GM12875 (cell line): ENCODE measurements at regions not wholly inside any gene's neighbourhood (a gene's known extent, or its start where the extent isn't known, plus 50 kb on each side); places are given as distances from the start of the nearest gene placed in this dataset.

ENCODE experiments used
- H3K4me3 ChIP-seq: one replicate; pipeline ENCODE4 v1.5.1; 2011; ENCODE audit warnings: low read depth, low read length, control low read depth
- TF ChIP-seq, protein P1 (sequence below): IDR thresholded peaks from 2 replicates; pipeline ENCODE4 v1.5.1; 2011; ENCODE audit warnings: low read depth, mild to moderate bottlenecking, control low read depth, inconsistent platforms, low read length, moderate library complexity, borderline replicate concordance; ENCODE audit not compliant: insufficient read depth

DNA sequence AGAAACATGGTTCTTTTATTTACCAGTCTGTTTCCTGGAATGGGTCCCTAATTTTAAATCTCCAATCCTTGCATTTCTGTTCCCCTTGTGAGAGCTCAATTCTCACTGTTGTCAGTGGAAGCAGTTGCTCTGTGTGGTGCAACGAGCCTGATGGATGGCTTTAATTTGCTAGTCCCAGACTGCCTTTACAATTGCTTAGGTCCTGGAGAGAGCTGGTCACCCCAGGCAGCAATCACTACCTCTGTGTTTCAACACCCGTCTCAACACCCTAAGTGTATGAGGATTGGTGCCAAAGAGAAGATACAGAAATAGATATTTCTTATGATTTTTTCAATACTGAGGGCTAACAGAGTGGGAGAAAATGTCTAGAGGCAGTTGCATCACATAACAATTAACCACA lies 873.8 kb downstream of the GLUD2 start:
- TF ChIP-seq, protein P1, sequence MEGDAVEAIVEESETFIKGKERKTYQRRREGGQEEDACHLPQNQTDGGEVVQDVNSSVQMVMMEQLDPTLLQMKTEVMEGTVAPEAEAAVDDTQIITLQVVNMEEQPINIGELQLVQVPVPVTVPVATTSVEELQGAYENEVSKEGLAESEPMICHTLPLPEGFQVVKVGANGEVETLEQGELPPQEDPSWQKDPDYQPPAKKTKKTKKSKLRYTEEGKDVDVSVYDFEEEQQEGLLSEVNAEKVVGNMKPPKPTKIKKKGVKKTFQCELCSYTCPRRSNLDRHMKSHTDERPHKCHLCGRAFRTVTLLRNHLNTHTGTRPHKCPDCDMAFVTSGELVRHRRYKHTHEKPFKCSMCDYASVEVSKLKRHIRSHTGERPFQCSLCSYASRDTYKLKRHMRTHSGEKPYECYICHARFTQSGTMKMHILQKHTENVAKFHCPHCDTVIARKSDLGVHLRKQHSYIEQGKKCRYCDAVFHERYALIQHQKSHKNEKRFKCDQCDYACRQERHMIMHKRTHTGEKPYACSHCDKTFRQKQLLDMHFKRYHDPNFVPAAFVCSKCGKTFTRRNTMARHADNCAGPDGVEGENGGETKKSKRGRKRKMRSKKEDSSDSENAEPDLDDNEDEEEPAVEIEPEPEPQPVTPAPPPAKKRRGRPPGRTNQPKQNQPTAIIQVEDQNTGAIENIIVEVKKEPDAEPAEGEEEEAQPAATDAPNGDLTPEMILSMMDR = no peak
- H3K4me3 ChIP-seq = no peak overlapping the region

DNA sequence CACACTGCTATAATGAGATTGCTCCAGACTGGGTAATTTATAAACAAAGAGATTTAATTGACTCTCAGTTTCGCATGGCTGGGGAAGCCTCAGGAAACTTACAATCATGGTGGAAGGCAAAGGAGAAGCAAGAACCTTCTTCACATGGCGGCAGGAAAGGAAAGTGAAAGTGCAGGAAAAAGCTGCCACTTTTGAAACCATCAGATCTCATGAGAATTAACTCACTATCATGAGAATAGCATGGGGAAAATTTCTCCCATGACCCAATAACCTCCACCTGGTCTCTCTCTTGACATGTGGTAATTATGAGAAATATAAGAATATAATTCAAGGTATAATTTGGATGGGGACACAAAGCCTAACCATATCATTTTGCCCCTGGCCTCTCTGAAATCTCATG lies 884.2 kb downstream of the GLUD2 start:
- H3K4me3 ChIP-seq = no peak overlapping the region
- TF ChIP-seq, protein P1 = no peak

DNA sequence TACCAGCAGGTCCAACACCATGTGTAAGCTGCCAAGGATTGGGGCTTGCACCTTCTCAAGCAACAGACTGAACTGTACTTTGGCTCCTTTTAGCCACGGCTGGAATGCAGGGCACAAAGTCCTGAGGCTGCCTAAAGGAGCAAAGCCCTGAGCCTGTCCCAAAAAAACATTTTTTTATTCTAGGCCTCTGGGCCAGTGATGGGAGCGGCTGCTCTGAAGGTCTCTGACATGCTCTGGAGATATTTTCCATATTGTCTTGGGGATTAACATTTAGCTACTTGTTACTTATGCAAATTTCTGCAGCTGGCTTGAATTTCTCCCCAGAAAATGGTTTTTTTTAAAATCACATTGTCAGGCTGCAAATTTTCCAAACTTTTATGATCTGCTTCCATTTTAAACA lies 885.3 kb downstream of the GLUD2 start:
- no peak overlapping the region for H3K4me3 ChIP-seq
- TF ChIP-seq, protein P1 = no peak

DNA sequence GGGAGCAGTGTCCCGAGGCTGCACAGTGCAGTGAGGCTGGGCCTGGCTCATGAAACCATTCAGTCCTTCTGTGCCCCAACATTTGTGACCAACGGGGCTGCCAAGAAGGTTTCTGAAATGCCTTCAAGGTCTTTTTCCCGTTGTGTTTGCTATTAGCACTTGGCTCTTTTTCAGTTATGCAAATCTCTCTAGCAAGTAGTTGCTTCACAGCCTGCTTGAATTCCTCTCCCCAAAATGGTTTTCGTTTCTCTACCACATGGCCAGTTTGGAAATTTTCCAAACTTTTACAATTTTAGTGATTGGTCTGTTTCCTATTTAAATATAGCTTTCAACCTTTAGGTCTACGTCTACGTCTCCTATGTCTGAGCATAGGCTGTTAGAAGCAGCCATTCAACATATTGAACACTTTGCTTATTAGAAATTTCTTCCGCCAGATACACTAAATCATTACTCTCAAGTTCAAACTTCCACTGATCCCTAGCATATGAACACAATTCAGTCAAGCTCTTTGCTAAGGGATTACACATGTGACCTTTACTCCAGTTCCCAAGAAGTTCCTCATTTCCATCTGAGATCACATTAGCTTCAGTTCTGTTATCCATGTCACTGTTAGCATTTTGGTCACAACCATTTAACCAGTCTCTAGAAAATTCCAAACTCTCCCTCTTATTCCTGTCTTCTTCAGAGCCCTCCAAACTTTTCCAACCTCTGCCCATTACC lies 901.8 kb downstream of the GLUD2 start:
- TF ChIP-seq, protein P1 = no peak

DNA sequence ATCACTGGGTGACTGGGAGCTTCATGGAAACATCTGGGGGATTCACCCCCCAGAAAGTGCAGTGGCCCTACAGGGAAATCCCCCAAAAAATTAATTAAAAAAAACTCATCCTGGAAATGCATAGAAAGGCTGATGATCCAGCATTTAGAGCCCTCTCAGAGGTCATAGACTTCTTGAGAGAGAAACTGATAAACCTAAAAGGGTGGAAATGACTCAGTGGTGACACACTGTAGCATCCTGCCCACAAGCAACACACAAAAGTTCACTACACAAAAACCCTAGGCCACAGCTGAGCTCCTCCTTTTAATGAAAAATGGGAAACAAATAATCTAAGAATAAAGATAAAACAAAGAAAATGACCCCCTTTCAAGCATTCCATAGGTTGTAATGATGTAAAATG lies 911.5 kb downstream of the GLUD2 start:
- TF ChIP-seq, protein P1 = no peak
- H3K4me3 ChIP-seq = no peak overlapping the region

More for the DNA sequence above, 901.8 kb downstream of the GLUD2 start:
- no peak overlapping the region for H3K4me3 ChIP-seq

DNA sequence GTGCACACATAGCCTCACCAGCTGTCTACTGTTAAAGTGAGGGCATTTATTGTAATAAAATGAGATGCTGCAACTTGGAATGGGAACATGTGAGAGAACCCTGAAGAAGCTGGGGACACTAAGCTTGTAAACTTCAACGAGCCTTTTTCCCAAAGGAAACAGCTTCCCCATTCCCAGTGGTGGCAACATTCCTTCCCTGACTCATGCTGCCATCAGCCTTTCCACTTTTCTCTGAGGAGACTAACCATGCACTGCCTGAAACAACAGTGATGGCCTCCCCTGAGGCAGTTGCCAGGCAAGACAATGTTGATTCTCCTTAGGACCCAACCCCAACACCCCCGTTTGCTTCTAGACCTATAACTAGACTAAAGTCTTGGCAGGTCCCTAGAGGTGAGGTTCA lies 928.3 kb downstream of the GLUD2 start:
- no peak overlapping the region for H3K4me3 ChIP-seq
- TF ChIP-seq, protein P1 = no peak

DNA sequence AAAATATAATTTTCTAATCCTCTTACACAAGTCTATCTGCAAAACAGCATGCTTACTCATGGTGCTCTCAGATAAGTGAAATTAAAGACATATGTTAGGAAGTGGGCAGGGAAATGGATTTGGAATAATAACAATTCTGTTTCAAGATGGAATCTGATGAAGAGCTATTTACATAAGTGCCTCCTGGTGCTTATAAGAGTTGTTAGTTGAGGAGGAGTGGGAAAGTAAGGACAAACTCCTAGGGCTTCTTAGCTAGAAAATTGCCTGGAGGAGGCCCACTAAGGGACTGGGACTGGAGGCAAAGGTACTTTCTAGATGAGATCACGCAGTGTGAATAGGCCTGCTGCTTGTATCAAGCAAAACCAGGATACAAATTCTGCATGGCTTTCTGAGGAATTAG lies 939.8 kb downstream of the GLUD2 start:
- no peak overlapping the region for H3K4me3 ChIP-seq

More for the DNA sequence above, 939.8 kb downstream of the GLUD2 start:
- TF ChIP-seq, protein P1 = no peak
